ENCODE measurements at regions not wholly inside any gene's neighbourhood (a gene's known extent, or its start where the extent isn't known, plus 50 kb on each side); places are given as distances from the start of the nearest gene placed in this dataset.

DNA sequence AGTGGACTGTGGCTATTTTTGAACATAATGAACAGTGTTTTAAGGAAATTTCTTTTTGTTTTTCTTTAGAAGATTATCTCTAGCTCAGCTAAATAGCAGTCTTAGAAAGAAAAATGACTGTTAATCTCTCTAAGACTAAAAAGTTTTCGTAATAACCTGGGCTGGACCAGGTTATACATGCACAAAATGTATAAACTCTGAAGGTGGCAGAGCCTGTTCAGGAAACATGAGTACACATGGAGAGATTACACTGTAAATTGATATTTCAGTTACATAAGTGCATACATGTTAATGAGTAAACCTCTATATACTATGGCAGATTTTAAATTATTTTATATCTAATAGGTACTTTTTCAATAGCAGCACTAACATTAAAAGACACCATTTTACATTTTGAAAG is 258.2 kb upstream of the CFAP20DC start:
- no peaks in the 10 kb centered on the region for H3K36me3 ChIP-seq (ENCODE audit: control insufficient read depth, insufficient read depth, low read length)
- no peak overlapping the region for H3K4me3 ChIP-seq (ENCODE audit: low read length)
- H3K4me1 ChIP-seq (ENCODE audit: control insufficient read depth, insufficient read depth, low read length) = no peaks in the 10 kb centered on the region
- no peak overlapping the region for H3K9ac ChIP-seq (ENCODE audit: low read length)
- no peaks in the 10 kb centered on the region for H3K27me3 ChIP-seq (ENCODE audit: control insufficient read depth, insufficient read depth, low read length)
- no peaks in the 10 kb centered on the region for H3K9me3 ChIP-seq (ENCODE audit: control insufficient read depth, low read length)

DNA sequence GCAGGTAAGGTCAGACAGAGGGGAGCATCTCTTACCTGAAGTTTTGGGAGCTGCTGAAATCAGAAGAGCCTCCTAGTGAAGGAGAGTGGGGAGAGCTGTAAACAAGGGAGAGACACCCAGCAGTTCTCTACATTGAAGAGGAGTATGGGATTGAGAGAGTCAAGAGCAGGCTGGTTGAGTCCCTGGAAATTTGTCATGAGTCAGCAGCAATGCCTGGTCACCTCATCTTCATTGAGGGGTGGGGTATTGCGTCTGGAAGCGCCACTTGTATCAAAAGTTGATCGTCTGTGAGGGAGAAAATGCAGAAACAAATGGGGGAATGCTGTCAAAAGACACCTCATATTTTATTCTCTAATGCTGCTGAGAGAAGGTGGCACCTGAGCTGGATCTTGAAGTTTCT is 256.6 kb upstream of the CFAP20DC start:
- H3K9me3 ChIP-seq (ENCODE audit: control insufficient read depth, low read length) = no peaks in the 10 kb centered on the region
- H3K27me3 ChIP-seq (ENCODE audit: control insufficient read depth, insufficient read depth, low read length) = no peaks in the 10 kb centered on the region
- H3K4me1 ChIP-seq (ENCODE audit: control insufficient read depth, insufficient read depth, low read length) = no peaks in the 10 kb centered on the region
- no peak overlapping the region for H3K9ac ChIP-seq (ENCODE audit: low read length)
- H3K4me3 ChIP-seq (ENCODE audit: low read length) = no peak overlapping the region
- H3K36me3 ChIP-seq (ENCODE audit: control insufficient read depth, insufficient read depth, low read length) = no peaks in the 10 kb centered on the region

GRCh38 chr3:59304296-59304695 is 254.5 kb upstream of the CFAP20DC start:
- Histone ChIP-seq H3K36me3 (ENCODE audit: control insufficient read depth, insufficient read depth, low read length) (no peaks in the 10 kb centered on the region), H3K27me3 (ENCODE audit: control insufficient read depth, insufficient read depth, low read length) (no peaks in the 10 kb centered on the region), H3K9ac (ENCODE audit: low read length) (no peak overlapping the region), H3K9me3 (ENCODE audit: control insufficient read depth, low read length) (no peaks in the 10 kb centered on the region), H3K4me1 (ENCODE audit: control insufficient read depth, insufficient read depth, low read length) (no peaks in the 10 kb centered on the region), H3K4me3 (ENCODE audit: low read length) (no peak overlapping the region)

DNA sequence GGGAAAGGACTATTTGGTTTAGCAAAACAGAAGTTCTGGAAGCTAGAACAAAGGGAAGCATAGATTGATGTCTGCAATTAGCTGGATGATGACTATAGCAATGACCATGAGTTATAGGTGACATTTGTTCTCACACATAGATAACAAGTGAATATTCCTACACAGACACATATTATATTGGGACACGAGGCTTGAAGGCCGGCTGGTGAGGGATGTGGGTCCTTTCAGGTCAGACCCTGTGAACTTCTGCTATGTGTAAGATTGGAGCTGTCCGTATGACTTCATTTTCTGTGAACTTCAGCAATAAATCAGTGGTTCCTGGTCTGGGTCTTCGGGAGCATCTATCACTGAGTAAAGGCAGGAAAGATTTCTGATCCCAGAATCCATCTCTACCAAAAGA is 253.6 kb upstream of the CFAP20DC start:
- Histone ChIP-seq H3K4me1 (ENCODE audit: control insufficient read depth, insufficient read depth, low read length) (no peaks in the 10 kb centered on the region), H3K27me3 (ENCODE audit: control insufficient read depth, insufficient read depth, low read length) (no peaks in the 10 kb centered on the region), H3K9ac (ENCODE audit: low read length) (no peak overlapping the region), H3K4me3 (ENCODE audit: low read length) (no peak overlapping the region), H3K9me3 (ENCODE audit: control insufficient read depth, low read length) (no peaks in the 10 kb centered on the region), H3K36me3 (ENCODE audit: control insufficient read depth, insufficient read depth, low read length) (no peaks in the 10 kb centered on the region)

DNA sequence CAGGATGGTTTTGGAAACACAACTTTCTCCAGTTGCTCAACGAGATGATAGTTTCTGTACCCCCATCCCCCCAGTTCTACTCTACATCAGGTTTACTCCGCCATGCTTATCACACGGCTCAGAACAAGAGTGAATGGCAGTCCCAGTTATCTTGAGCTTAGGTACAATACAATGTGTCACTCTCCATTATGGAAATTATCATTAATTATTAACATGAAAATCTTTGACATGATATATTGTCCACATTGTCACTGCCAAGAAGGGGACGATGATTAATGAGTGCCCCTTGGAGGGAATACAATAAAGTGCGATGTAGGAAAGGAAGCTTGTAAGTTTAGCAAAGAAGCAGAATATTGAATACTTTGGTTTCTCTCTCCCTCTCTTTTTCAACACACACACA is 252.6 kb upstream of the CFAP20DC start:
- Histone ChIP-seq H3K4me1 (ENCODE audit: control insufficient read depth, insufficient read depth, low read length) (no peaks in the 10 kb centered on the region), H3K9ac (ENCODE audit: low read length) (no peak overlapping the region), H3K36me3 (ENCODE audit: control insufficient read depth, insufficient read depth, low read length) (no peaks in the 10 kb centered on the region), H3K27me3 (ENCODE audit: control insufficient read depth, insufficient read depth, low read length) (no peaks in the 10 kb centered on the region), H3K4me3 (ENCODE audit: low read length) (no peak overlapping the region), H3K9me3 (ENCODE audit: control insufficient read depth, low read length) (no peaks in the 10 kb centered on the region)

DNA sequence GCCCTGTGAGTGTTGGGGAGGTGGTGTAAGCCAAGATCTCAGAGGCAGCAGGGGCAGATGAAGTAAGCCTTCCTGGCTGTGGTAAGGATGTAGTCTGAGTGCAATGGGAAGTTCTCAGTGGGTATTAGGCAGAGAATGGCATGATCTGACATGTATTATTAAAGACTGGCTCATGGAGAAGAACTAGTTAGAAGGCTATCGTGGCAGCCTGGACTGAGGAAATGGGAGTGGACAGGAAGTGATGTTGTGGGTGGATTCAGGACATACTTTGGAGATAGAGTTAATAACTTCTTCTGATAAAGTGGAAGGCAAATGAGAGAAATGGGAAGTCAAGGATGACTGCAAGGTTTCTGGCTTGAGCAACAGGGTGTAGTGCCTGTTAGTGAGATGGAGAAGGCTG is 250.9 kb upstream of the CFAP20DC start:
- H3K4me3 ChIP-seq (ENCODE audit: low read length) = no peak overlapping the region
- H3K27me3 ChIP-seq (ENCODE audit: control insufficient read depth, insufficient read depth, low read length) = no peaks in the 10 kb centered on the region
- H3K4me1 ChIP-seq (ENCODE audit: control insufficient read depth, insufficient read depth, low read length) = no peaks in the 10 kb centered on the region
- H3K9ac ChIP-seq (ENCODE audit: low read length) = no peak overlapping the region
- H3K36me3 ChIP-seq (ENCODE audit: control insufficient read depth, insufficient read depth, low read length) = no peaks in the 10 kb centered on the region
- no peaks in the 10 kb centered on the region for H3K9me3 ChIP-seq (ENCODE audit: control insufficient read depth, low read length)

- no peaks in the 10 kb centered on the region for H3K27me3 ChIP-seq (ENCODE audit: control insufficient read depth, insufficient read depth, low read length)
- H3K36me3 ChIP-seq (ENCODE audit: control insufficient read depth, insufficient read depth, low read length) = no peaks in the 10 kb centered on the region
- no peaks in the 10 kb centered on the region for H3K4me1 ChIP-seq (ENCODE audit: control insufficient read depth, insufficient read depth, low read length)
- no peaks in the 10 kb centered on the region for H3K9me3 ChIP-seq (ENCODE audit: control insufficient read depth, low read length)
- no peak overlapping the region for H3K4me3 ChIP-seq (ENCODE audit: low read length)
- no peak overlapping the region for H3K9ac ChIP-seq (ENCODE audit: low read length)
Measured at GRCh38 chr3:59299561-59299960, 249.7 kb upstream of the CFAP20DC start.

GRCh38 chr3:59290358-59290757 is 240.5 kb upstream of the CFAP20DC start:
- Histone ChIP-seq H3K27me3 (ENCODE audit: control insufficient read depth, insufficient read depth, low read length) (no peaks in the 10 kb centered on the region), H3K9ac (ENCODE audit: low read length) (no peak overlapping the region), H3K36me3 (ENCODE audit: control insufficient read depth, insufficient read depth, low read length) (no peaks in the 10 kb centered on the region), H3K9me3 (ENCODE audit: control insufficient read depth, low read length) (no peaks in the 10 kb centered on the region), H3K4me1 (ENCODE audit: control insufficient read depth, insufficient read depth, low read length) (no peaks in the 10 kb centered on the region), H3K4me3 (ENCODE audit: low read length) (no peak overlapping the region)

GRCh38 chr3:59289831-59290230 is 240.0 kb upstream of the CFAP20DC start:
- H3K4me3 ChIP-seq (ENCODE audit: low read length) = no peak overlapping the region
- H3K4me1 ChIP-seq (ENCODE audit: control insufficient read depth, insufficient read depth, low read length) = no peaks in the 10 kb centered on the region
- no peak overlapping the region for H3K9ac ChIP-seq (ENCODE audit: low read length)
- H3K27me3 ChIP-seq (ENCODE audit: control insufficient read depth, insufficient read depth, low read length) = no peaks in the 10 kb centered on the region
- H3K9me3 ChIP-seq (ENCODE audit: control insufficient read depth, low read length) = no peaks in the 10 kb centered on the region
- H3K36me3 ChIP-seq (ENCODE audit: control insufficient read depth, insufficient read depth, low read length) = no peaks in the 10 kb centered on the region

- H3K4me3 ChIP-seq (ENCODE audit: low read length) = no peak overlapping the region
- H3K9ac ChIP-seq (ENCODE audit: low read length) = no peak overlapping the region
- H3K4me1 ChIP-seq (ENCODE audit: control insufficient read depth, insufficient read depth, low read length) = no peaks in the 10 kb centered on the region
- H3K36me3 ChIP-seq (ENCODE audit: control insufficient read depth, insufficient read depth, low read length) = no peaks in the 10 kb centered on the region
- no peaks in the 10 kb centered on the region for H3K27me3 ChIP-seq (ENCODE audit: control insufficient read depth, insufficient read depth, low read length)
- no peaks in the 10 kb centered on the region for H3K9me3 ChIP-seq (ENCODE audit: control insufficient read depth, low read length)
Measured at GRCh38 chr3:59288951-59289350, 239.1 kb upstream of the CFAP20DC start.

DNA sequence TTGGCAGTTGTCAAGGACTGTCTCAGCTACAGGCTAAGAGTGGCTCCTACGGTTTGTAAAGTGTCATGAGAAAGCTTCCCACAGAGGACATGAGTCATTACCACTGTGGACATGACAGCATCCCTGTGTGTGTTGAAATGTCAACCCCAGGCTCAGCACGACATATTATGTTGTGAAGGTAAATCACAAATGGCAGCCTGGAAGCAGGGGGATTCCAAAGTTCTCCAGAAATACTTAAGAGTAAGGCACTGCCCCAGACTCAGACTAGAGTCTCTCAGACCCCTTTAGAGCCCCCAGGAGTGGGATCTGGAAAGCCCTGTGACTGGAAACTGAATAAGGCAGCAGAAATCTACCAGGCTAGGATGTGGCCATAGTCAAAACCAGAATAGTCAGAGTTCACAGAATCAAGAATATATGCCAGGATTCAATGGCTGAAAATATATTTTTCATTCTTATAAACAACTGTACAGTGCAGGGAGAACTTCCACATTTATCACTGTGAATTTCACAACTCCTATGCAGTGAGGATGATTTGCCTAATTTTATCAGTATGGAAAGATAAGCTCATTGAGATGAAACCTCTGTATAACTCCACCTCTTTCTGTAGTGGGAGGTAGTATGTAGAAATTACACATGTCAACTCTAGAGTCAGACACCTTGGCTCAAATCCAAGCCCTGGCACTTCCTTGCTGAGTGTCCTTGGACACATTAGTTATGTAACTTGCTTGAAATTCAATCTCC is 237.1 kb upstream of the CFAP20DC start:
- Histone ChIP-seq H3K27me3 (ENCODE audit: control insufficient read depth, insufficient read depth, low read length) (no peaks in the 10 kb centered on the region), H3K4me3 (ENCODE audit: low read length) (no peak overlapping the region), H3K4me1 (ENCODE audit: control insufficient read depth, insufficient read depth, low read length) (no peaks in the 10 kb centered on the region), H3K9ac (ENCODE audit: low read length) (no peak overlapping the region), H3K36me3 (ENCODE audit: control insufficient read depth, insufficient read depth, low read length) (no peaks in the 10 kb centered on the region), H3K9me3 (ENCODE audit: control insufficient read depth, low read length) (no peaks in the 10 kb centered on the region)

DNA sequence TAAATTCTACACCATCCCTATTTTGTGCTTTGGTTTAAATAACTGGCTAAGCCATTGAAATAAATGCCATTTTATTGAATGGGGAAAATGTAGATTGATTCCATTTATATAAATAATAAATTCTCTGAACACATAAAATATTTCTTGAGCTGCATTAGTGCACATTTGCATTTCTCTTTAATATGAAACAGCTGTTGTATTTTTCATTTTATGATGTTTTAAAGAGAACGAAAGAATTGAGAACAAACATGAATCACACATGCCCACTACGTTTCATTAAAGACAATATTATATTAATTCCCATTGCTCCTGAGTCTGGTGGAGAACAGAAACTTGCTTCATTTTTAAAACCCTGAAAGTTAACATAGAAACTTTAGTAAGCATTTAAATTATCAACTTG is 235.7 kb upstream of the CFAP20DC start:
- Histone ChIP-seq H3K9ac (ENCODE audit: low read length) (no peak overlapping the region), H3K9me3 (ENCODE audit: control insufficient read depth, low read length) (no peaks in the 10 kb centered on the region), H3K4me1 (ENCODE audit: control insufficient read depth, insufficient read depth, low read length) (no peaks in the 10 kb centered on the region), H3K4me3 (ENCODE audit: low read length) (no peak overlapping the region), H3K36me3 (ENCODE audit: control insufficient read depth, insufficient read depth, low read length) (no peaks in the 10 kb centered on the region), H3K27me3 (ENCODE audit: control insufficient read depth, insufficient read depth, low read length) (no peaks in the 10 kb centered on the region)

DNA sequence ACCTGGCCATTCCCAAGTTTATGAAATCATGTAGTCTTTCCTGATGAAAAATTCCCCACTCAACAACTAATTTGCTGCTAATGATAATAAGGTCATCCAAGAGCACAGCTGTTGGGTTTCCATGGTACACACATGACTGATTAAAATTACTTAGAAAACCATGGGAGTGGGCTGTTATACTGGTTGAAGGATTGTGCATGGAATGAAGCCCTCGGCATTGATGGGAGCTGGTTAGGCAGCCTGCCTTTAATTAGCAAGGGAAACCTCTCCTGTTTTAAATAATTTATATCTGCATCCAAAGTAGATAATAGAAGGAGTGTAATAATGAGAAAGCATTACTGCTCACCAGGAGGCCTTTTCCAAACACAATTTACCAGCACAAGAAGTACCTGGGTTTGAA is 235.1 kb upstream of the CFAP20DC start:
- Histone ChIP-seq H3K9me3 (ENCODE audit: control insufficient read depth, low read length) (no peaks in the 10 kb centered on the region), H3K27me3 (ENCODE audit: control insufficient read depth, insufficient read depth, low read length) (no peaks in the 10 kb centered on the region), H3K36me3 (ENCODE audit: control insufficient read depth, insufficient read depth, low read length) (no peaks in the 10 kb centered on the region), H3K4me3 (ENCODE audit: low read length) (no peak overlapping the region), H3K4me1 (ENCODE audit: control insufficient read depth, insufficient read depth, low read length) (no peaks in the 10 kb centered on the region), H3K9ac (ENCODE audit: low read length) (no peak overlapping the region)

Data from mucosa of stomach (tissue), 1 donor.